Tibial artery (tissue), 4 donors: ENCODE measurements at regions not wholly inside any gene's neighbourhood (a gene's known extent, or its start where the extent isn't known, plus 50 kb on each side); places are given as distances from the start of the nearest gene placed in this dataset.

Experiments used
- DNase-seq, 2 donors: peaks; one replicate each; pipeline ENCODE4 v3.0.0-alpha.2; 2019
- H3K27ac ChIP-seq, 2 donors: fragments of 200-600 bp; sonication (generic) in 1 of 2; 1 replicate in 1 of 2; 2 replicates in 1 of 2; pipeline ENCODE4 v1.5.1; 2018 to 2019; ENCODE audit warnings: mild to moderate bottlenecking in 1 of 2
- H3K27me3 ChIP-seq, 2 donors: fragments of 200-600 bp; sonication (generic) in 1 of 2; one replicate each; pipeline versions ENCODE4 v1.5.1 to v1.6.0; 2016 to 2019
- H3K36me3 ChIP-seq, 3 donors: fragments of 200-600 bp; sonication (generic) in 2 of 3; one replicate each; pipeline ENCODE4 v1.5.1; 2016 to 2019; ENCODE audit warnings: mild to moderate bottlenecking in 2 of 3
- H3K4me1 ChIP-seq, 4 donors: fragments of 200-600 bp; sonication (generic) in 2 of 4; 1 replicate in 3 of 4; 2 replicates in 1 of 4; pipeline ENCODE4 v1.5.1; 2016 to 2019
- H3K4me3 ChIP-seq, 2 donors: fragments of 200-600 bp; sonication (generic) in 1 of 2; 1 replicate in 1 of 2; 2 replicates in 1 of 2; pipeline ENCODE4 v1.5.1; 2018 to 2019; ENCODE audit warnings: mild to moderate bottlenecking in 2 of 2
- H3K9me3 ChIP-seq, 3 donors: fragments of 200-600 bp; sonication (generic) in 1 of 3; one replicate each; pipeline ENCODE4 v1.5.1; 2016 to 2019
- CTCF ChIP-seq, 2 experiments: fragments of 200-600 bp in 1 of 2; fragments of 450-650 bp in 1 of 2; IDR thresholded peaks; one replicate each; pipeline ENCODE4 v1.5.1; 2017 to 2019; ENCODE audit warnings: antibody characterized with exemption in 2 of 2, mild to moderate bottlenecking in 1 of 2, moderate library complexity in 1 of 2
- intact Hi-C: fragments of 100-400 bp; cut with DNase I; formaldehyde crosslinking; loops from one replicate; pipeline ENCODE4 v1.15.0; 2023; ENCODE audit warnings: low total_unique reads

- Histone ChIP-seq H3K27ac (no peak overlapping the region), H3K9me3 (no peaks in the 10 kb centered on the region), H3K4me1 (no peaks in the 10 kb centered on the region), H3K36me3 (no peaks in the 10 kb centered on the region), H3K27me3 (no peaks in the 10 kb centered on the region), H3K4me3 (no peak overlapping the region)
- DNase-seq, result no peak
- intact Hi-C loops, result no loop called here
- TF ChIP-seq CTCF (IDR thresholded peaks at IDR 0.05), result no peak
Measured at GRCh38 chr12:83996671-83997070, 915.9 kb downstream of the SLC6A15 start.

- DNase-seq, result no peak
- Histone ChIP-seq H3K36me3 (no peaks in the 10 kb centered on the region), H3K4me1 (no peaks in the 10 kb centered on the region), H3K4me3 (no peak overlapping the region), H3K9me3 (no peaks in the 10 kb centered on the region), H3K27me3 (no peaks in the 10 kb centered on the region), H3K27ac (no peak overlapping the region)
- no peak for TF ChIP-seq CTCF (IDR thresholded peaks at IDR 0.05)
- intact Hi-C loops, result no loop called here
Measured at GRCh38 chr12:83985084-83985483, 927.5 kb downstream of the SLC6A15 start.

GRCh38 chr12:83980398-83980797 lies 932.2 kb downstream of the SLC6A15 start:
- Histone ChIP-seq H3K9me3 (no peaks in the 10 kb centered on the region), H3K4me1 (no peaks in the 10 kb centered on the region), H3K4me3 (no peak overlapping the region), H3K36me3 (no peaks in the 10 kb centered on the region), H3K27me3 (no peaks in the 10 kb centered on the region), H3K27ac (no peak overlapping the region)
- intact Hi-C loops, result no loop called here
- DNase-seq, result no peak
- TF ChIP-seq CTCF (IDR thresholded peaks at IDR 0.05), result no peak

GRCh38 chr12:83979785-83980184 lies 932.8 kb downstream of the SLC6A15 start:
- no peak overlapping the region for H3K27ac ChIP-seq
- no peak for TF ChIP-seq CTCF (IDR thresholded peaks at IDR 0.05)
- intact Hi-C loops, result no loop called here
- H3K36me3 ChIP-seq, result no peaks in the 10 kb centered on the region
- H3K27me3 ChIP-seq, result no peaks in the 10 kb centered on the region
- no peak for DNase-seq
- H3K4me1 ChIP-seq, result no peaks in the 10 kb centered on the region
- no peaks in the 10 kb centered on the region for H3K9me3 ChIP-seq
- no peak overlapping the region for H3K4me3 ChIP-seq

- Histone ChIP-seq H3K27me3 (no peaks in the 10 kb centered on the region), H3K27ac (no peak overlapping the region), H3K36me3 (no peaks in the 10 kb centered on the region), H3K9me3 (no peaks in the 10 kb centered on the region), H3K4me3 (no peak overlapping the region), H3K4me1 (no peaks in the 10 kb centered on the region)
- intact Hi-C loops, result no loop called here
- DNase-seq, result no peak
- no peak for TF ChIP-seq CTCF (IDR thresholded peaks at IDR 0.05)
Measured at GRCh38 chr12:83971781-83972180, 940.8 kb downstream of the SLC6A15 start.

- H3K4me1 ChIP-seq, result no peaks in the 10 kb centered on the region
- H3K27me3 ChIP-seq, result no peaks in the 10 kb centered on the region
- TF ChIP-seq CTCF (IDR thresholded peaks at IDR 0.05), result no peak
- intact Hi-C loops, result no loop called here
- H3K9me3 ChIP-seq, result no peaks in the 10 kb centered on the region
- no peak overlapping the region for H3K4me3 ChIP-seq
- DNase-seq, result no peak
- H3K36me3 ChIP-seq, result no peaks in the 10 kb centered on the region
- H3K27ac ChIP-seq, result no peak overlapping the region
Measured at GRCh38 chr12:83960767-83961166, 951.8 kb downstream of the SLC6A15 start.
